ENCODE measurements at regions not wholly inside any gene's neighbourhood (a gene's known extent, or its start where the extent isn't known, plus 50 kb on each side); places are given as distances from the start of the nearest gene placed in this dataset.

- no peak for DNase-seq
- H3F3A ChIP-seq (ENCODE audit: insufficient read depth, low read length), result no peaks in the 10 kb centered on the region
Measured at GRCh38 chr2:58890865-58891525, 649.9 kb upstream of the FANCL start.

GRCh38 chr2:58886009-58886408 lies 644.9 kb upstream of the FANCL start:
- TF ChIP-seq CTCF (IDR thresholded peaks at IDR 0.05; ENCODE audit: low read length), result no peak
- no peak for TF ChIP-seq EZH2 (optimal IDR thresholded peaks at IDR 0.05; ENCODE audit: low read depth, low read length)
- no peak for TF ChIP-seq EZH2phosphoT487 (IDR thresholded peaks at IDR 0.05; ENCODE audit: low read length)
- Histone ChIP-seq H3K4me3 (ENCODE audit: low read length) (no peak overlapping the region), H3K9ac (ENCODE audit: low read length) (no peak overlapping the region), H3K4me1 (ENCODE audit: low read length) (no peaks in the 10 kb centered on the region), H3K79me2 (ENCODE audit: low read length) (no peaks in the 10 kb centered on the region), H3K9me3 (replicated peaks; ENCODE audit: insufficient read depth, low read length) (no peaks in the 10 kb centered on the region), H3K9me2 (replicated peaks; ENCODE audit: insufficient read depth, low read length) (no peaks in the 10 kb centered on the region), H3K27me3 (replicated peaks; ENCODE audit: insufficient read depth, low read length) (no peaks in the 10 kb centered on the region), H3K36me3 (replicated peaks; ENCODE audit: insufficient read depth, low read length) (no peaks in the 10 kb centered on the region), H2AFZ (ENCODE audit: low read length) (no peak overlapping the region), H3F3A (ENCODE audit: insufficient read depth, low read length) (no peaks in the 10 kb centered on the region), H3K27ac (ENCODE audit: low read length) (no peak overlapping the region), H4K20me1 (ENCODE audit: insufficient read depth, low read length) (no peaks in the 10 kb centered on the region), H3K4me2 (ENCODE audit: low read depth, low read length) (no peak overlapping the region)
- DNase-seq, result no peak

More at GRCh38 chr2:58890865-58891525, 649.9 kb upstream of the FANCL start:
- Histone ChIP-seq H3K27ac (ENCODE audit: low read length) (no peak overlapping the region), H3K4me2 (ENCODE audit: low read depth, low read length) (no peak overlapping the region), H3K27me3 (replicated peaks; ENCODE audit: insufficient read depth, low read length) (no peaks in the 10 kb centered on the region), H3K9ac (ENCODE audit: low read length) (no peak overlapping the region), H3K36me3 (replicated peaks; ENCODE audit: insufficient read depth, low read length) (no peaks in the 10 kb centered on the region), H3K9me3 (replicated peaks; ENCODE audit: insufficient read depth, low read length) (no peaks in the 10 kb centered on the region), H3K9me2 (replicated peaks; ENCODE audit: insufficient read depth, low read length) (no peaks in the 10 kb centered on the region), H2AFZ (ENCODE audit: low read length) (no peak overlapping the region), H3K4me3 (ENCODE audit: low read length) (no peak overlapping the region), H4K20me1 (ENCODE audit: insufficient read depth, low read length) (no peaks in the 10 kb centered on the region), H3K79me2 (ENCODE audit: low read length) (no peaks in the 10 kb centered on the region), H3K4me1 (ENCODE audit: low read length) (no peaks in the 10 kb centered on the region)
- TF ChIP-seq EZH2phosphoT487 (IDR thresholded peaks at IDR 0.05; ENCODE audit: low read length) (no peak), CTCF (IDR thresholded peaks at IDR 0.05; ENCODE audit: low read length) (no peak), EZH2 (optimal IDR thresholded peaks at IDR 0.05; ENCODE audit: low read depth, low read length) (no peak)

GRCh38 chr2:58879834-58880233 lies 638.7 kb upstream of the FANCL start:
- Histone ChIP-seq H3K9me2 (replicated peaks; ENCODE audit: insufficient read depth, low read length) (no peaks in the 10 kb centered on the region), H3K36me3 (replicated peaks; ENCODE audit: insufficient read depth, low read length) (no peaks in the 10 kb centered on the region), H3K9me3 (replicated peaks; ENCODE audit: insufficient read depth, low read length) (no peaks in the 10 kb centered on the region), H3K9ac (ENCODE audit: low read length) (no peak overlapping the region), H4K20me1 (ENCODE audit: insufficient read depth, low read length) (no peaks in the 10 kb centered on the region), H3K4me3 (ENCODE audit: low read length) (no peak overlapping the region), H3K27ac (ENCODE audit: low read length) (no peak overlapping the region), H2AFZ (ENCODE audit: low read length) (no peak overlapping the region), H3K4me2 (ENCODE audit: low read depth, low read length) (no peak overlapping the region), H3F3A (ENCODE audit: insufficient read depth, low read length) (no peaks in the 10 kb centered on the region), H3K79me2 (ENCODE audit: low read length) (no peaks in the 10 kb centered on the region), H3K27me3 (replicated peaks; ENCODE audit: insufficient read depth, low read length) (no peaks in the 10 kb centered on the region), H3K4me1 (ENCODE audit: low read length) (no peaks in the 10 kb centered on the region)
- no peak for DNase-seq
- TF ChIP-seq CTCF (IDR thresholded peaks at IDR 0.05; ENCODE audit: low read length) (no peak), EZH2 (optimal IDR thresholded peaks at IDR 0.05; ENCODE audit: low read depth, low read length) (no peak), EZH2phosphoT487 (IDR thresholded peaks at IDR 0.05; ENCODE audit: low read length) (no peak)

Measured in MM.1S (cell line).